Stimulated activated CD8-positive, alpha-beta memory T cell treated with anti-CD3 and anti-CD28 coated beads, Interleukin-7, amount 100 ng/mL, for 24 hours (primary cell): ENCODE measurements at regions not wholly inside any gene's neighbourhood (a gene's known extent, or its start where the extent isn't known, plus 50 kb on each side); places are given as distances from the start of the nearest gene placed in this dataset.
"Not testable (repeated sequence)": the region's sequence is repeated elsewhere in the genome, so short reads cannot be mapped to it uniquely, and the experiment has no call there.

ENCODE experiments used
- DNase-seq: peaks from one replicate; pipeline ENCODE4 v3.0.0-alpha.2; 2020; ENCODE audit warnings: low read depth

DNA sequence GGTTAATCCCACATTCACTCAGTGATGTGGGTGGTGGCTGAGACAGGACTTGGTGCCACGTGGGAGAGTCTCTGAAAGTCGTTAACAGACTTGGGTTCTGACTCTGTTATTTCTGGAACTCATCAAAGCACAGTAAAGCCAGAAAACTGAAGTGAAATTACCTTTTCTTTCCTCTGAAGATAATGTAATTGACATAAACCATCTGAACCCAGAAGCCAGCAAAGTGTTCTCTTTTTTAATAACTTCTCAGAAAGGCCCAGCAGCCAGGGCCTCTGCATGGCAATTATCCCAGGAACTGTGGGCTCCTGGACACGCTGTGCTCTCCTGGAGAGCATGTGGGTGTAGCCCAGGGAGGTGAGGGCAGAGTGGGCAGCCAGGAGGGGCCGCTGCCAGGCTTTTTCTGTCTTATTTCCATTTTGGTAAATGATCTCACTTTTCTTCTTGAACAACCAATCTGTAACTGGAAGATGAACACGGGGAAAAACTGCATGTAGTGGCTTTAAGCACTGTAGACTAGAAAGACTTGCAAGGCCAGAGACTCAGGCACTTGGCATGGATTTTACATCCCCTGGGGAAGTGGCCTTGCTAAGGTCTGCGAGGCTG lies 444.1 kb upstream of the TMEM132C start:
- no peak for DNase-seq

DNA sequence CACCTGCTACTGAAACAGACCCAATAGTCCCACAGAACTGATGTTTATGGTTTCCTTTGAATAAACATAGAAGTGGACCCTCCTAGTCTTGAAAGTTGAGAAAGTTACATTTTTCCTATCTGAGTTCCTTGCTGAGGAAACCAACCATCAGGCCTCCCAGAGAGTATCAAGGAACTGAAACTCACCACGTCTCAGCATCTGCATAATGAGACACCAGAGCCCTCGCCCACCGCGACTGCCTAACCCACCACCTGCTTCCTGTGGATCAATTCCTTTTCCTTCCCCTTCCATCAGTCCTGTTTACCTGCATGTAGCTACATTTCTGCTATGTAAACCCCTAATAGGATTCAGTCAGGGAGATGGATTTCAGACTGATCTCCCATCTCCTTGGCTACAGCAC lies 443.2 kb upstream of the TMEM132C start:
- DNase-seq, result no peak

DNA sequence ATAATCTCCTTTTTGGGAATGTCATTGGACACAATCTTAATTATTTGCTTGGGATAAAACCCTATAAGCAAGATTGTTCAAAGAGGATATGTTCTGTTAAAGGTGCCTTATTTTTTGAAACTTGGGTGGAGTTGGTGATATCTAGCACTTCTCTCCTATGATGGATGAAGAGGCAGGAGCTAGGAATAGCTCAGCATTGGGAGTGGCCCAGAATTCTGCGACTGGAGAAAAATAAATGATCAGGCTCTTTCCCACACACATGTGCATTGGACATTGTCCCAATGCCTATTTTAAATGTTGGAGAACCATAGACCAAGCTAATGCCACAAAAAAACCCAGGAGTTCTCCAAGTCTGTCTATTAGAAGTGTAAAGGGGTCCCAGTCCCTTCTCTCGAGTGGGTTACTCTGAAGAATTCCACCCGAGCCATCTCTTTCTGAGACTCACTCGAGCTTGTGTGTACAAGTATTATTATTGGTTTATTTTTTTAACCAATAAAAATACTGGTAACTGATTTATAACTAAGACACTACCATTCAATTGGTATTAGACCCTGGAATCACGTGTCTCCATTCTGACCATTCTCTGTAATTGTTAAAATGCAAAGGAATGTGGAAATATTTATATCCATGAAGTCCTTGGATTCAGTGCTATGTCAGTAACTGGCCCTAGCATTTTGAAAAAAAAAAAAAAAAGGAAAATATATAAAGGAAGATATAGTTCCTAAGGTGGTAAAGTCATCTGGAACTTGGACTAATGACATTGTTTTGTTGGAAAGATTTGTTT lies 437.5 kb upstream of the TMEM132C start:
- no peak for DNase-seq

DNA sequence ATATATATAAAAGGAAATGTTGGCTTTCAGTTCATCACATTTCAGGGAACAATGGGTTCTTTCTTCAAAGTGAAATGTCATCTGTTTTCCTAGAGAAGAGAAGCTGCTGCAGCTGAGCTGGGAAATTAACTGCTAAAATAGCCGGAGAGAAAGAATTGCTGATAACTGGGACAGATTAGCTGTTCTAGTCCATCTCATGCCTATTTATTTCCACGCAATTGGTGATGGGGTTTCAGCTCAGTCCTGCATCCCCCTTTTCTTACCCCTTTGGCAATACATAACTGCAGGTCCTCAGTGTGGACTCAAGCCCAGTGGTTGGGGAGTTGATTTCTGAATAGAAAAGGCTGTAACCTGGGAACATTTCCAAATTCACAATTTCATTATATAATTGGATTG lies 436.9 kb upstream of the TMEM132C start:
- DNase-seq, result no peak

DNA sequence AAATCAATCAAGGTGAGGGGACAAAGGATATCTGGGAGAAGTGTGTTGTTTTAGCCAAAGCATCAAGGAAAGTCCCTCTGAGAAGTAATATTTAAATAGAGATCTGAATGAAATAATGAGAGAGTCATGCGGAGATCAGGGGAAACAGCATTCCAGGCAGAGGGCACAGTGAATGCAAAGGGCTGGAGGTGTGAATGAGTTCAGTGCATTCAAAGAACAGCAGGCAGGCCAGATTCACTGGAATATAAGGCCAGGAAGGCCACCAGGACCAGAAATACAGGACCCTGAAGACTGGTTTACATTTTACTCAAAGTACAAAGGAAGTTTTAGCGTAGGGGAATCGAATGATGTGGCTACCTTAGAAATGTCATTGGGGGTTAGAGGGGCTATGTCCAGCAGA lies 436.2 kb upstream of the TMEM132C start:
- no peak for DNase-seq

DNA sequence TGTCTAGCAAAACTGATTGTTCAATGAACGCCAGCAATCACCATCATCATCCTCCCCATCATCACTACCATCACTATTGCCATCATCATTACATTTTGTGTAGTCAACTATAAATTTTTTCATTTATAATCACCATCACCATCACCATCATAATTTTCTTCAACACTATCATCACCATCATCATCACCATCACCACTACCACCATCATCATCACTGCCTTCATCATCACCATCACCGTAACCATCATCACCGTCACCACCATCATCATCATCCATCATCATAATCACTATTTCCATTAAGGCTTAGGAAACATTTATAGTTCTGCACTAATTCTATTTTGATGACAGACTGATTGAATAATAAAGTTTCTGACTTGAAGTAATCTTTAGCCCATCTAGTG lies 434.8 kb upstream of the TMEM132C start:
- no peak for DNase-seq

DNA sequence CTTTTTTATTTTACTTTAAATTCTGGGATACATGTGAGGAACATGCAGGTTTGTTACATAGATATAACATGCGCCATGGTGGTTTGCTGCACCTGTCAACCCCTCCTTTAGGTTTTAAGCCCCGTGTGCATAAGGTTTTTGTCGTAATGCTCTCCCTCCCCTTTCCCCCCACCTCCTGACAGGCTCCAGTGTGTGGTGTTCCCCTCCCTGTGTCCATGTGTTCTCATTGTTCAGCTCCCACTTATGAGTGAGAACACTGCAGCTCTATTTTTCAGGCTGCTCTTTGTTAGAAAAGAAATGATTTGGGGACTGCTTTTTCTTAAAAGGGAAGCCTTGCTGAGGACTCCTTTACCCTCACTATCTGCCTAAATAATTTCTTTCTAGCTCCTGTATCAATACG lies 430.2 kb upstream of the TMEM132C start:
- not testable (repeated sequence) for DNase-seq

DNA sequence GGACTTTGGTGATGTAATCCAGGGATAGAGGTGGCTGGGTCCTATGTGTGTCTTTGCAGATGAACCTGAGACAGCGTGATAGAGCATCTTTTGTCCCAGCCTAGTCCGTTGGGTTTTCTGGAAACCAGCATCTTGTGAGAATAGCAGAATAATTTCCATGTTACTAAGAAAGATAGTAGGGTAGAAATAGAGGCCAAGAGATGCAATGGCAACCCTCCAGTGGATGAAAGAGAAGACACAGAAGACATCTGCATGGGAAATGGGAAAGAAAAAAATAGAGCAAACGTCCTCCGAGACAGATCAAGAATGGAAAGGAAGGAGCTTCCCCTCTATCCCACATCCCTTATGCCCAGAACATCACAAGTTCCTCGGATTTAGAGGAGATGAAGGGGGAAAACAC lies 409.3 kb upstream of the TMEM132C start:
- DNase-seq, result no peak

DNA sequence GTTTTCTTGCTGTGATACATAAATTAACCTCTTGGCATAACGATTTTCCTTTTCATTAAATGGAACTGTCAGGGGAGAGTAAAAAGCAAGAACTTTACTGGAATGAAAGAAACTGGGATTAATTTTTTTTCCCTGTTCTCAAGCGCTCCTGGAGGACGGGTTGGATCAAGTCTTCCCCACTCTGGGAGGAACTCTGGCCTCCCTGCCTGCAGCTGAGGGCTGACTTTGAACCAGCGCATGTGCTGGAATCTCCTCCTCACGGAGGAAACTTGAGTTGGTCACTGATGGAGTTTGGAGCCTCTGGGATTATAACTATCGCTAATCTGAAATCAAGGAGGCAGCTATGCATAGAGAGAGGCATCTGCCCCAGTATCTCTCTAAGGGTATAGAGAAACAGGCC lies 406.4 kb upstream of the TMEM132C start:
- DNase-seq, result no peak

DNA sequence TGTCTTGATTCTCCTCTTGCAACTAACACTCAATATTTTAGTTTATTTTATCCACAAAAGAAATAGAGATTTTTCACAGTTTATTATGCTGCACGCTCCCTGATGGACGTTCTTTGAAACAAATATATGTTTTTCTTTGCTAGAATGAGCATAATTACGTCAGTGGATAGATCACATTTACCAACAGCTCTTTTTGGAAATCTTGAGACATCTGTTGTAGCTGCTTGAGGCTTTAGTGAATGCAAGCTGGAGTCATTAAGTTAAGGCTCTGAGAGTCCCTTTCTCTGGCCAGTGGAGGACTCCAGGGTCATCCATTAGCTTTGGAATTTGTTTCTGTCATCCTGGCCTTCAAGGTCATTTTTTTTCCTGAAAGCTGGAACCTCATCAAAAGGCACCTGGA lies 405.6 kb upstream of the TMEM132C start:
- DNase-seq, result no peak

DNA sequence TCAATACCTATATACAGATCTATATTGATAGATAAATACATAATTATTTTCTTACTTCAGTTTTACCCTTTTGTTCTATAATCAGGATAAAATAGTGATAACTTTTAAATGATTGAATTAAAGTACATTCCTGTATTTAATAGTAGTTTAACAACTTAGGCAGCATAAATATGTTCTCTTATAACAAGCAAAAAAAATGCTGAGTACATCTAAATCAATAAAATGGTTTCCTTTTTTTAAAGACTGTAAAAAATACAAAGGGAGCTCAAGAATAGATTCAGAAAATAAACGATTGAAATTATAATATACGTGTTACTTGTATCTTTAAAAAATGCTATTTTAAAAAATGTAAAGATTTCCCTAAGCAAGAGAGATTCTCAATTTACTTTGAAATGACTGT lies 393.7 kb upstream of the TMEM132C start:
- no peak for DNase-seq

DNA sequence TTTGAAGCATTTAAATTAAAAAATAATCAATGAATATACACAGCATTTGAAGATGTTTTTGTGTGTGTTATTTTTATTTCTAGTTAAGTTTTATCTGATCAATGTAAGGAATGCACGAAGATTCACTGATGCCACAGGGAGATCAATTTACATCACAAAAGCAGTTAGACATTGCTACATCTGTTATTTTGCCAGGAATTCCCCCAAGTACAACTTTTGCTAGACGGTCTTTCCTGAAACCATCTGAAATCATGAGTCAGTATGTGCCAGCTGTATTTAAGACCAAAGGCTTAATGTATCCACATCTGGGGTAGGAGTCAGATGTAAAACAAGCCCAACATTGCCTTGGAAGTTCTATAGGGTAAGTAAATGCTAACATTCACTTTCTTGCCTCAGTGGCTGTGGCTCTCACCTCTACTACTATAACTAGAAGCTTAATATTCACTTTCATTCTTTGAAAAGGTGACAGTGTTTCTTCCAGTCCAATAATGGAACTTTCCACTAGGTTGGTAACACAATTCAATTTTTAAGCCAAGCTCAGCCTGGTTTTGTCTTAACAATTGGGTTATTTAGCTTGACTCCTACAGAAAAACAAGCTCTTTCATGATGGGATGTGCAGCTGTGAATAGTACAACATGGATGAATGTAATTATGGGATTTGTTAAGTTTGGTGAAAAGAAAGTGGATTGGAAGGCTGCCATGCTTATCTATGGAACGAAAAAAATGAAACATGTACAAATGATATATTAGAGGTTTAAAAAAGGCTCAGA lies 385.4 kb upstream of the TMEM132C start:
- no peak for DNase-seq

DNA sequence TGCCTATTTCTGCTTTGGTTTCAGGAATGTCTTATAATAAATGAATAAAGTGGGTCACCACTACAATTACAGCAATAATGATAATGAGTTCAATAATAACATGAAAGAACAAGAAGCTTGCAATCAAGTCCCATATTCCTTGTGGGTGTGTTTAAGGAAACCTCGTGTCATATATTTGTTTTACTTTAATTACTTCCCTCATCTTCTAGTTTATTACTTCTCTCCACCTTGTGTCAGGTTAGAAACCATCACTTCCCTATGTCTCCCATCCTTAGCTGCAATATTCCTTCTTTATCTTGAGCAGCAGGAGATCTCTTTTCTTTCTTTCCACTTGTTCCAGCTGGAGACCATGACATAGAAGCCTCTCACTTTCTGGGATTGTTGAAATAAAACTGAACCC lies 384.0 kb upstream of the TMEM132C start:
- DNase-seq, result no peak

DNA sequence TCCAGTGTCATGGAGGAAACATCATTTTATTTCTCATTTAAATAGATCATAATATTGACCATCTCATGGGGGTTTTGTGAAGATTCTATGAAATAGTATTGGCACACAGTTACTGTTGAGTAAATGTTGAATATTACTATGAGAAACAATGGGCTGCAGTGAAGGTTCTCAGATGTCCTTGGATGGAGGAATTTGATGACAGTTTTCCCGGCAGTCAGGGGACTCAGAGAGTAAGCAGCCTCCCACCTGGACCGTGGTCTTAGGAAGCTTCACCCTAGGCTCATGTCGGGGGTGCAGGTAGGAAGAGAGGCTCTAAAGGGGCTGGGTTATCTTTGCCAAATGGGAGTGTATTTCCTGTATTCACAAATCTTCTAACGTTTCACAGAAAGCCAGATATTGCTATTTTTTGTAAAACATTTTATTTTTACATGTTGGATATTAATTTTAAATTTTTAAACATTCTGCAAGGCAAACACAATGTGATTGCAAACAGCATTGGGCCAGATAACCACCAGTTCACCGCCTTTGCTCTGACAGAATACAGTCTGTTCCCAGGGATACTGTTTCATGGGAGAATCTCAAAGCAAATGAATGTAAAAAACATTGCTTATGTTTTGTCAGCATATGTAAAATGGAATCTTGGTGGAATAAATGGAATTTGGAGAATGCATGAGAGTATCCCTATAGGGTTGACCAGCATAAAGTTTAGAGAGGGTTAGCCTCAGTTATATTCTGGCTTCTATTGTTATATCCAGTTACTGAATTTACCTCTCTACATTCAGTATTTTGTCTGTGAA lies 380.8 kb upstream of the TMEM132C start:
- no peak for DNase-seq

DNA sequence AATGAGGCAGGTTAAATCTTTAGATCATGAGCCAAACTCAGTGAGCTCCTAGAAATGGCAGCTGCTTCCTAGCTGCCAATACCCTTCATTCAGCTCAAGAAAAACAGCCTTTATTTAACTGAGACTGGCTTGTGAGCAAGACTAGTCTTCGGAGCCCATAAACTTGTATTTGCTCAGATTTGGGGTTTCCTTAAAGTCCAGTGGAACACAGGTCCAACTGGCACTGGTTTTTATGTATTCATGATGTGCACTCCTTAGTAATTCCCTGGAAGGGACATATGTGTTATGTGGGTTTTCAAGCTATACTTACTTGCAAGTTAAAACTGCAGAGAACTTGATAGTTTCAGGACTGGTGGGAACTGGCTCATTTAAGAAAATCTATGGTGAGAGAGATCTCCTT lies 380.1 kb upstream of the TMEM132C start:
- no peak for DNase-seq

DNA sequence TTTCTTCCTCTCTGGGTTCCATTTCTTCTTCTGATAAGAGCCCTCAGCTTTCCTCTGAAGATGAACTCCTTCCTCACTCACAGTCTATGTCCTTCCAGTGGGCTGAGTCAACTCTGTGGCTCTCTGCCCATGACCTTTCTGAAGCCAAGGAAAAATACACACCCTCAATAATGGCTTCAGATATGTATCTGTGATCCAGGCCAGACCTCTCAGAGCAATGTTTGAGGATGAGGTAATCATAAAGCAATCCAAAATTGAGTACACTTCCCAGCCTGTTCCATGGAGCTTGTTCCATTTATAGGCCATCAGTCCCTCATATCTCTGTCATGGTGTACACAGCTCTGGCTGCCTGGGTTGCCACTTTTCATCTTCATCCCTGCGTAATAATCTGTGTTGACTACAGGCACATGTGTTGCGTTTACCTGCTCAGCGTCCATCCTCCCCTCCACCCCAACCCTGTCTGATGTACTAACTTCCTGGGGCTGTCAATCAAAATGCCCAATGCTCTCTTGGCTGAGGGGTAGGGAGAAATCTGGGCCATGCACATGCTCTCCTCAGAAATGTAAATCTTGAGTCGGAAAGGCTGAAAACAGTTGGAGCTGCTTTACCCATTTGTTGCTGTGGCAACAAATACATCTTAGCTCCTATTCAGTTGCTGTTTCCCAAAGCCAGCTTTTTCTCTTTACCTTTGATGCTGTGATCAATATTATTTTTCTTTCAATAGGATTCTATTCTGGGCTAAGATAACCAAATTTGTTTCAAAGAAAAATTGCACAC lies 377.8 kb upstream of the TMEM132C start:
- no peak for DNase-seq

DNA sequence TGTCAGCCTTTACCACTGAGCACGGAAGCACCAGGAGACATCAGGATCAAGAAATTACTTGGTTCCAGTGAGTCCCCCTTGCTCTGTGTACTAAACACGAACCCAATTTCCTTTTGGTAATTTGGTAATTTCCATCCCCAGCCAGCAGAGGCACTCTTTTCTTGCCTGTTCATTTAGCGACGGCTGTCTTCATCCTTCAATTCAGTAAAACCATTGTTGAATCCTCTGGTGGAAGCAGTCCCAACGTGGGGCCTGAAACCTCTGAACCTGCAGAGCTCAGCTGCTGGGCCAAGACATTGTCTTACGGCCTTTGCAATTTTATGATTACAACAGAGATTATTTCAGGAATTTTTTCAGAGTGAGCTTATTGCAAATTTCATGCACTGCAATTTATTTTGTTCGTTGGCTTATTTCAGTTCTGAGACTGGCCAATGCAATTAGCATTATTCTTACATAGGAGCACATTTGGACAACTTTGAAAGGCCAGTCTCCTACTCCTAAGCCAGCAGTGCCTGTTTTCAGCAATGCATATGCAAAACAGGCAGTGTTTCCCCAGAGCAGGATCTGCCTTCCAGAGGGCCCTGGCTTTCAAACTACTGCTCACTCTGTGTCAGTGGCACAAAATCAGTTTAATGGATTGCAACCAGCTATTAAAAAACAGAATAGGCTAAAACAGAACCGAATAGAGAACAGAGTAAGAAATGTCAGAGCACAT lies 372.9 kb upstream of the TMEM132C start:
- DNase-seq, result no peak

DNA sequence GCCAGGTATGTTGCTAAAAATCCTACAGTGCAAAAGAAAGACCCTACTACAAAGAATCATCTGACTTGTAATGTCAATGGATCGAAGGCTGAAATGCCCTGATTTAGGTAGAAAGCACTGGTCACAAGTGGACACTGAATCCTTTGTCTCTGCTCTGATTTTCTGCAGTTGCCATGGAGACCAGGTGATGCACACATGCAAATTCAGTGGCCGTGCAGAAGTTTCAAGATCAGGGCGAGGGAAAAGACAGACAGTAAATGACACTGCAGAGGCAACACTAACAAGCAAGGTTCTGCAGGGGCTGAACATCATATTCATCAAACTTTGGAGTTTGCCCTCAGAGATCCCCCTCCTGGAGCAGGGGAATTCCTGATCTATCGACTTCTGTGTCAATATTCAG lies 370.3 kb upstream of the TMEM132C start:
- no peak for DNase-seq

DNA sequence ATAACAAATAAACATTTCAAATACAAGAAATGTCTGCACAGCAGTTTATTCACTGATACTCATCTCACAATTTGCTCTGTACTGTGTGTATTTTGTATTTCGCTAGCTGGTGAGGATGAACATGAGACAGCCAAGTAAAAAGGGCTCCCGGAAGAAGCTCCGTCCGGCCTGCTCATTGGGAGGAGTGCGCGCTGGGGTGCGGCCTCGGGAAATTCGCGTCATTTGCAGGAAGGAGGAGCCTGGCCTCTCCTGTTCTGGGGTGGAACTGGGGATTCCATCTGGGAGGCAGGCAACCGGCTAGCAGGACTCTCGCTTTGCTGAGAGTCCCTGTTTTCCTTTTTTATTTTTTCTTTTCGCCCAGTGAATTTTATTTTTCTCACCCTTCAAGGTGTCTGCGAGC lies 368.4 kb upstream of the TMEM132C start:
- no peak for DNase-seq

DNA sequence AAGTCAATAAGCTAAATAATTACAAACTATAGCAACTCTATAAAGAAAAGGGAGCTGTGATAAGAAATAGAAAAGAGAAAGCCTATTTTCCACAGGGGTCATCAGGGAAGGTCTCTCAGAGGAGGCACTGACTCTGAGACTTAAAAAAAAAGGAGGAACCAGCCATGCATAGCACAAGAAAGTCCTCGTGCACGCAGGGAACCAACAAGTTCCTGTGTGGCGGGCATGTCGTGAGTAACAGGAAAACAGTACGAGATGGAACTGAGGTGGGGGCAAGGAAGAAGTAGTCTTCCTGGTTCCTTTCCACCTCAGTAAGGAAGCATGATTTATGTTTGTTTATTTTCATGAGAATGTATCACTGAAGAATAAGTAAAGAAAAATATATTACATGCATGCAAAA lies 367.0 kb upstream of the TMEM132C start:
- DNase-seq, result no peak

DNA sequence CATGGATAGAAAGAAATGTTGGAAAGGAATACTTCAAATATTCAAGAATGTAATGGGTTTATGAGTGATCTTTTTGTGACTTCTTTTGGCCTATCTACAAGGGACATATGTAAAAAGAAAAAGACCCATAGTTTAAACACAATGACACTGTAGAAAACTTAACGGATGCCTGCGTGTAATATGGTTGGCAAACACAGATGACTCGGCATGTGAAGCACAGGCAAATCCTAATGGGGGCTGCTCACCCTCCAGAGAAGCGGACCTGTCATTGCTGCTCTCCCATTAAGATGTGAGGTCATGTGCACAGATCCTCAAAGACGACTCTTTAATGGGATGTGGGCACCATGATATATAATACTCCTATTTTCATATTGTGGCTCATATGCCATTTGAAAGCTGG lies 366.6 kb upstream of the TMEM132C start:
- DNase-seq, result no peak
